Panc1 (cell line): ENCODE measurements at regions not wholly inside any gene's neighbourhood (a gene's known extent, or its start where the extent isn't known, plus 50 kb on each side); places are given as distances from the start of the nearest gene placed in this dataset.

Experiments
- CTCF ChIP-seq: fragments of 450-650 bp; IDR thresholded peaks from 2 replicates; pipeline ENCODE4 v1.5.1; 2017; ENCODE audit warnings: mild to moderate bottlenecking
- POLR2AphosphoS5 ChIP-seq: IDR thresholded peaks from 2 replicates; pipeline ENCODE4 v1.6.1; 2012; ENCODE audit warnings: mild to moderate bottlenecking, low read depth, low read length, moderate library complexity
- REST ChIP-seq, 2 experiments: IDR thresholded peaks; 2 replicates each; pipeline ENCODE4 v1.6.1; 2011 to 2012; ENCODE audit warnings: low read depth in 2 of 2, control low read depth in 1 of 2, low read length in 1 of 2, mild to moderate bottlenecking in 1 of 2, moderate library complexity in 1 of 2; ENCODE audit not compliant: insufficient read depth in 1 of 2
- TCF7L2 ChIP-seq: IDR thresholded peaks from 2 replicates; pipeline ENCODE4 v1.6.1; 2011; ENCODE audit warnings: mild to moderate bottlenecking, low read depth, low read length, inconsistent platforms

GRCh38 chr6:164628302-164628931 lies 681.0 kb downstream of the C6orf118 start:
- TF ChIP-seq CTCF (no peak), POLR2AphosphoS5 (no peak), TCF7L2 (no peak), REST (IDR thresholded peaks at IDR 0.05; ENCODE audit: insufficient read depth in 1 of 2, low read depth in 2 of 2, low read length in 1 of 2) (no peak)
